Stimulated activated CD4-positive, alpha-beta T cell treated with anti-CD3 and anti-CD28 coated beads, Interleukin-2, amount 100 ng/mL, for 24 hours (primary cell): ENCODE measurements at regions not wholly inside any gene's neighbourhood (a gene's known extent, or its start where the extent isn't known, plus 50 kb on each side); places are given as distances from the start of the nearest gene placed in this dataset.

Experiments
- DNase-seq, 2 donors: peaks; one replicate each; pipeline ENCODE4 v3.0.0-alpha.2; 2020

- DNase-seq: no peak
Measured at GRCh38 chr11:32161293-32161692, 70.4 kb downstream of the RCN1 start.

DNA sequence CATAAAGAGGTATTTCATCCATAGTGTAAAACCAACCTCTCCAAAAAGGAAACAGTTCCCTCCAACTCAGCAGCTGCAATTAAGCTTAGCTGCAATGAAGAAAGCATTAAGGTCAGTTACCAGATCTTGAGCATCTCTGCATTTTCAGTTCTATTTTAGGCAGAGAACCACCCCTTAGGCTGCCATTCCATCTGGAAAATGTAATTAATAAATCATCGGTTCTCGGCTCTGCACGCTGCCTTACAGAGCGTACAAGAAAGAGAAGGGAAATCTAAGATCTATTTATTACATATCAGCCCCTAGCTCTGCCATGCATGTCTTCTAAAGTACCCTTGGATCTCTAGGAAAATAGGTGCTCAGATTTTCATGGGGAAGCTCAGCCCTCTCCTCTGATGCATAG is 71.5 kb downstream of the RCN1 start:
- no peak for DNase-seq

DNA sequence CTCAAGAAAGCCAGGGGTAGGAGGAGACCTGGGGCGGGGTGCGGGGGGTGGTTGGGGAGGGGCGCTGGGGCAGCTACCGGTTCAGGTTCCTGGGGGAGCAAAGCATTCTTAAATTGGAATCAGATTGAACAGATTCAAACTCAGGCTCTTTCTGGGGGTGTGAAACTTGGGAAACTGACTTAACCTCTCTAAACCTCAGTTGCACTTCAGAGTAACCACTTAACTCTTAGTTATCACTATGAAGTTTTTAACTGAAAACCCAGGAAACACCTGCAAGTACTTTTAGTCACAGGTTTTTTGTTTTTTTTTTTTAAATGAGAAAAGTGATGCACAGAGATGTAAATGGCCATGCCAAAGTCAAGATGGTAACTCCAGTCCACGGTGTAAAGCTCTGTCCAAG is 72.0 kb downstream of the RCN1 start:
- no peak for DNase-seq

- DNase-seq: no peak
Measured at GRCh38 chr11:32163557-32163956, 72.7 kb downstream of the RCN1 start.

- no peak for DNase-seq
Measured at GRCh38 chr11:32164836-32165235, 74.0 kb downstream of the RCN1 start.

GRCh38 chr11:32168924-32169323 is 78.0 kb downstream of the RCN1 start:
- no peak for DNase-seq

GRCh38 chr11:32171445-32171844 is 80.6 kb downstream of the RCN1 start:
- DNase-seq: no peak

DNA sequence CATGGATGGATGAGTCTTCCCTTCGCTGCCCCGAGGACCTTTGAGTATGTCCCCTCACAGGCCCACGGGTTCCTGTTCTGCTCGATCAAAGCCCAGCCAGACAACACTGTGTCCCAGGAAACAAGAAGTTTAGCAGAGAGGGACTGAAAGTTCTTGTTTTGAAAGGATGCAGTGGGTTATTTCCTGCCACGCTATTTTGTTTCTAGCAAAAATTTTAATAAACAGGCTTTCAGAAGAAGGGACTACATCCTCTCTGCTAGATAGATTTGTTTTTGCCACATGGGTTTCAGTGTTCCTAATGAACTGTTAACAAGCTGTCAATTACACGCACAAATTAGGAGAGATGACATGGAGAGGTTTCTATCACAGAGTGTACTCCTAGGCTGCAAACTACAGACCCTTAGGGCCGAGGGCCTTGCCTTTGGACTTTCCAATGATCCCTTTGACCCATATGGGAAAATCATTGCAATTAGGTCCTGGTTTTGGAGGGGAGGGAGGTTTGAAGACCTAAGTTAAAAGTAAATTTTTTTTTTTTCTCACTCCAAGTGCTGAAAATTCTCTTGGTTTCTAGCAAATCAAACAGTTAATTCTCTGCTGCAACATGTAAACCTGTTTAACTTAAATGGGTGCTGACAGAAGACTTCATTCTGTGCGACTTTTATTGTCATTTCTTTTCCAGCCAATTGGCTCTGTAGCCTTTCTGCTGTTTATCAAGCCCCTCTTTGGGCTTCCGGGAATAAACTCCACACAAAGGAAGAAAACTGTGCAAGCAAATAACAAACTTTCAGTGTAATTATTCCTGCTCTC is 81.4 kb downstream of the RCN1 start:
- DNase-seq: no peak

- DNase-seq: peak; percentile 19 to 37
Measured at GRCh38 chr11:32172848-32173834, 82.3 kb downstream of the RCN1 start.

GRCh38 chr11:32173977-32174376 is 83.1 kb downstream of the RCN1 start:
- DNase-seq: no peak

DNA sequence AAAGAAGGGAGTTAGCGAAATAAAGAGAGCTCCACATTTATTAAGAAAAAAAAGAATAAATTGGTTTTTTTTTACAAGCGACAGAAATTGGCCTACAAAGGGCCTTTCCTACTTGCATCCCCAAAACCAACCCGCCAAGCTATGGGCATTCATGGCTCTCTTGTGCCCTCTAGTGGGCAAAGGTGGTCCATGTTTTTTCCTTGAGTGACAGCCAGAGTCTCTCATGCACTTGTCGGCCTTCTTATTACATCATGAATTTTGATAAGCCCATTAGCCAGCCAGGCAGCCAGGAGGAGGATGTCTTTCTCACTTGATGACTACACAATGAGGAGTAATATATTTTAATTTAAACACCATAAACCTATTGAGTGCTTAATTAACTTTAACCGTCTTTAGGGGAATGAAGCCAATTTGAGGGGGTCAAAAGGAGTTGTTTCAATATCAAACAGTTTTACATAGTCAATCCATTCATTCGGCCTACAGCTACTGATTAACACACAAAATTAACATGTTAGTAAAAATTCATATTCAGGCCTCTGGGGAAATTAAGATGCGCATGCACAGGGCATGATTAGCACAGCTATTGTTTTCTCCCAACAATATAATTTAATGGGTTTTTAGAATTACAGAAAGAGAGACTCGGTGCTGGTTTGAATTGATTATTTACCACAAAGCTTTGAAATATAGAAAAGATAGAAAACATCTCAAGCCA is 85.5 kb downstream of the RCN1 start:
- DNase-seq: peak; percentile 78 to 84

GRCh38 chr11:32178692-32179091 is 87.8 kb downstream of the RCN1 start:
- DNase-seq: no peak

DNA sequence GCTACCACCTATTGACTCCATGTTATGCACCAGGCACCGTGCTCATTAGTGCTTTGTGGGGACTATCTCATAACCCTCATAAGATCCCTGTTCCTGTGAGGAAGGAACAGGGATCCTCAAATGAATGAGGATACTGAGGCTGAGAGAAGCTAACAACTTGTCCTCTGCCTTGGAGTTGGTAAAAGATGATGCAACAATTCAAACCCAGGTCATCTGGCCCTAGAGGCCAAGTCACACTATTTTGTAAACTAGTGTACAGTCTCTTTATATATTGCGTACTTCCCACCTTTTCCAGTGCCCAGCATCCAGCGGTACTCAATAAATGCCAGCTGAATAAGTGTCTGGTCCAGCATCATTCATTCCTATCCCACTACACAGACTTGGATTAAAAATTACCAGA is 92.6 kb downstream of the RCN1 start:
- no peak for DNase-seq

- DNase-seq: no peak
Measured at GRCh38 chr11:32184041-32184722, 93.3 kb downstream of the RCN1 start.

DNA sequence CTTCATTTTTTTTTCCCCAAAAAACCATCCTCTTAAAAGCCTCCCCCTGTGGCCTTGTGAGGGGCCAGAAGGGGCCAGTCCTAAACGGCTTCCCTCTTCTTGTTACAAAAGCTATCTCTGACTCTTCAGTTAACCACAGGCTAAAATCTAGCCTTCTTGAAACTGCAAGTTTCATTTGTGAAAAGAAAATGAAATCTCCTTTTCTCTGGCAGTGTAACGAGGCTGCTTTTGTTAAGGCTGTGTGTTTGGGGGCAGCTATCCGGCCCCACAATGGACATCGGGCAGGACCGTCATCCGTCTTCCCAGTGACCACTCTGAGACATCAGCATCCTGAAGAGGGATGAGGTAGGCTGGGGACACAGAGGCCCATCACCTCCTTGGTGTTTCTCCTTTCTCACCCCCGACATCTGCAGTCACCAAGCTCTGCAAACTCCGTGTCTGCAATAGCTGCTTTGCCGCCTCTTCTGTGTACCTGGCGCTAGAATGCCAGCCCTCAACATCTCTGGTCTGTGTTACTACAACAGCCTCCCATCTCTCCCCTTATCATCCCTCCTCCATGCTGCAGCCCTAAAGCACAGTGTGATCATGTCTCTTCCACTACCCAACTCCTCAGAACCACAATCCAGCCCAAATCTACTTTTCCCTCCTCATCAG is 94.0 kb downstream of the RCN1 start:
- DNase-seq: no peak

- no peak for DNase-seq
Measured at GRCh38 chr11:32186118-32186517, 95.2 kb downstream of the RCN1 start.

DNA sequence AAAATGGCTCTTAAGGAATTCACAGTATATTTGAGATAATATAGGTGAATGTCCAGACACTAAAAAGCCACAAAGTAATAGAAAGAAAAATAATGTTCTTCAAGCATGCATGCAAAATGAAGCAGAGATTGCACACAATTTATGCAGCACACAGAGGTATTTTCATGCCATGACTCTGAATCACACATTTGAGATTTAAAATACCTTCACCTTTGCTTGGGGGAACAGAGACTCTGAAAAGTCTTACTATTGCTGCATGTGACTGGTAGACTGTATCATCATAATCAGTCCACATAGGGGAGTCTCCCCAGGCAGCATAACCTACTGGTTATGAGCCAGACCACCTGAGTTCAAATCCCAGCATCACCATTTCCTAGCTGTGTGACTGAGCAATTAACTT is 96.2 kb downstream of the RCN1 start:
- no peak for DNase-seq

- DNase-seq: no peak
Measured at GRCh38 chr11:32188785-32189184, 97.9 kb downstream of the RCN1 start.

DNA sequence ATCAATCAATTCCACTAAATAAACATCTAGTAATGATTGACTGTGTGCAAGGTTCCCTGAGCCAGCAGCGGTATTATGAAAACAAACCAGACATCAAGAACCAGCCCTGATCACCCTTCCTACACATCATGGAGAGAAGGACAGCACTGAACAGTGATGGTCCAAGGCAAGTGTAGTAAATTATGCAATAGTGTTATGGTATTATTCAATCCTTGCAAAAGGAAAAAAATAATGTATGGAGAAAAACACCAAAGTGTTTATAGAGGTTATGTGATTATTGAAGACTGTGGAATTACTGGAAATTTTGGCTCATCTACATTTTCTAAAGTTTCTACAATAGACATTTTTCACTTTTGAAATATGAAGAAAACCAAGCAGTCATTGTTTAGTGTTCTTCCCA is 105.3 kb downstream of the RCN1 start:
- DNase-seq: no peak

- no peak for DNase-seq
Measured at GRCh38 chr11:32198053-32198452, 107.2 kb downstream of the RCN1 start.

DNA sequence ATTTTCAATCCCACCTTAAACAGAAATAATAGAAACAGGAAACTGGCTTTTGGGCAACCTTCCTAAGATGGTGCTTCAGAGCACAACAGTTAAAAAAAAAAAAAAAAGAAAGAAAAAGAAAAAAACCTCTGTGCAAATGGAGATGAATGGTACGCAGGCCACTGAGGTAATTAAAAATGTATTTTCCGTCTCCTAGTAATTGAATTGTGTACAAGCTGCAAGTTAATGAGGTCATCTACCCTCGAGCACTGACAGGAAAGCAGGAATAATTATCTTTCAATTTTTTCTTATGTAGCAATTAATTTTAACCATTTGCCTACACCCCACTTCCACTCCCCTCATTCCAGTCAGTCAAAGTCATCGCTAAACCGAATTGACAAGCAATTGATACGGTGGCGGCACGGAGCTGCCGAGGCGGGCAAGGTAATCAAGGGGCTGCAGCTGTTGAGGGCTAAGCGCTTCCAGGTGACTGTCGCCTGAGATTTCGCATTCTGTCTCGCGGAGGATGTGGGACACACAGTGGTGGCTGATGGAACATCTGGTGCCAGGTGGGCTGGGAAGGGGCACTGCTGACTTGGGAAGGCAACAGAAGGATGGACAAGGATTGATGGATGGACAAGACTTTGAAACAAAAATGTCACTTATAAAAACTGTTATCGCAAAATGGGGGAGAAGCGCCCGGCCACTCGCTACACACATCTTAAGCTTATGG is 109.4 kb downstream of the RCN1 start:
- DNase-seq: no peak
